ENCODE measurements at regions not wholly inside any gene's neighbourhood (a gene's known extent, or its start where the extent isn't known, plus 50 kb on each side); places are given as distances from the start of the nearest gene placed in this dataset.
A peak's percentile ranks its signal among the peaks of the same experiment; 100 is the strongest.

DNA sequence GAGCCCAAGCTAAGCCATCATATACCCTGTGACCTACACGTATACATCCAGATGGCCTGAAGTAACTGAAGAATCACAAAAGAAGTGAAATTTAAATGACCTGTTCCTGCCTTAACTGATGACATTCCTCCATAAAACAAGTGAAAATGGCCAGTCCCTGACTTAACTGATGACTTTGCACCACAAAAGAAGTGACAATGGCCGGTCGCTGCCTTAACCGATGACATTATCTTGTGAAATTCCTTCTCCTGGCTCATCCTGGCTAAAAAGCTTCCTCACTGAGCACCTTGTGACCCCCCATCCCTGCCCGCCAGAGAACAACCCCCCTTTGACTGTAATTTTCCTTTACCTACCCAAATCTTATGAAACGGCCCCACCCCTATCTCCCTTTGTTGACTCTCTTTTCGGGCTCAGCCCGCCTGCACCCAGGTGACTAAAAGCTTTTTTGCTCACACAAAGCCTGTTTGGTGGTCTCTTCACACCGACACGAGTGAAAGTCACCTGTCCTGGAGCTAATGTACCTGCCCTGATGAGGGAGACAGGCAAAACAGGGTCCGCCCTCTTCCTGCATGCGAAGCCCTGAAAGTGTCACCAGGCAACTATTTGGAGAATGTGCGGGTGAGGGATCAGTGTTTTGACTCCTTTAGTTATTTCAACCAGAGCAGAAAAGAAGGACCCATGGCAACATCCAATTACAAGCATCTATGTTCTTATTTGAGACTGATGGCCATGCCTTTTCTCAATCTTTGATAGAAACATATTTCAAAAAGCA is 266.1 kb downstream of the SMARCA2 start:
- H3K9ac ChIP-seq, result no peak overlapping the region
- no peak for TF ChIP-seq Cebpa-rat (IDR thresholded peaks at IDR 0.05)
- H3K4me3 ChIP-seq, result no peak overlapping the region

DNA sequence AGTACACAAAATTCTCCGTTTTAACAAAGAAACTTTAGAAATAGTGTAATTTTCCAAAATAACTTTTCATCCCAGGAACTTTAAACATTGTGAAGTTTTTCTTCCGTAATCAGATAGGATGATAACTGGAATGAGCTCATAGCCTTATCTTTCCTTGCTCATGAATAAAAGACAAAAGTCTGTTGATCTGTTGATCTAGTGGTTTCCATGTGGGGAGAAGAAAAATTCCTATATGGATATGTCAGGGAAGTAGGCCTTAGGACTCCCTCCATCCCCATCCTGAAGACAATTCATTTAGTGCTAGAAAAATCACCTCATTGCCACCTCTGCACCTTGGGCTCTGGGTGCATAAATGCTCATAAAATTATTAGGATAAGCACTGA is 266.6 kb downstream of the SMARCA2 start:
- no peak overlapping the region for H3K9ac ChIP-seq
- H3K27me3 ChIP-seq, result no peaks in the 10 kb centered on the region
- TF ChIP-seq Cebpa-rat (IDR thresholded peaks at IDR 0.05), result no peak
- H3K27ac ChIP-seq, result no peak overlapping the region
- H3K9me3 ChIP-seq, result peaks cover 11% of the 10 kb centered on the region
- H4K20me1 ChIP-seq, result no peaks in the 10 kb centered on the region
- no peak overlapping the region for H3K4me3 ChIP-seq
- peaks cover 41% of the 10 kb centered on the region for H3K4me1 ChIP-seq
- H3K4me2 ChIP-seq, result no peak overlapping the region
- no peaks in the 10 kb centered on the region for H3K36me3 ChIP-seq

More for the DNA sequence above, 266.1 kb downstream of the SMARCA2 start:
- peaks cover 35% of the 10 kb centered on the region for H3K4me1 ChIP-seq
- no peaks in the 10 kb centered on the region for H4K20me1 ChIP-seq
- H3K36me3 ChIP-seq, result no peaks in the 10 kb centered on the region
- no peak overlapping the region for H3K4me2 ChIP-seq
- H3K9me3 ChIP-seq, result peaks cover 17% of the 10 kb centered on the region
- H3K27ac ChIP-seq, result no peak overlapping the region
- H3K27me3 ChIP-seq, result no peaks in the 10 kb centered on the region

DNA sequence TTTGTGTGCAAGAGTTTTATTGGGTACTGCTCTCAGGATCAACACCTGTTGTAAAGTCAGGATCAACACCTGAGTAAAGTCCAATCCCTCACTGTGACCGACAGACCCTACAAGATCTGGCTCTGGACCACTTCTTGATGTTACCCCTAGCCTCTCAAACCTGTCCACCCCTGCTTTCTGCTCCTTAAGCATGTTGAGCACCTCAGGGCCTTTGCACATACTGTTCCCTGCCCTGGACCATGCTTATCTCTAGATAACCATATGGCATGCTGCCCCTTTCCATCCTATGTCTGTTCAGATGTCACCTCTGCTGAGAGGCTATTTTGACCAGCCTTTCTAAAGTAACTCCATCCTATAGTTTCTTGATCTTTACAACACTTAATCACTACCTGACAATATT is 269.6 kb downstream of the SMARCA2 start:
- no peak overlapping the region for H3K9ac ChIP-seq
- H3K9me3 ChIP-seq, result peaks cover 10% of the 10 kb centered on the region
- peak overlapping the region; percentile 45; the same call in 1 of the 2 replicates for H3K27ac ChIP-seq
- no peak for TF ChIP-seq Cebpa-rat (IDR thresholded peaks at IDR 0.05)
- no peaks in the 10 kb centered on the region for H4K20me1 ChIP-seq
- no peaks in the 10 kb centered on the region for H3K36me3 ChIP-seq
- H3K27me3 ChIP-seq, result no peaks in the 10 kb centered on the region
- H3K4me3 ChIP-seq, result no peak overlapping the region
- H3K4me1 ChIP-seq, result peaks cover 70% of the 10 kb centered on the region
- H3K4me2 ChIP-seq, result no peak overlapping the region

DNA sequence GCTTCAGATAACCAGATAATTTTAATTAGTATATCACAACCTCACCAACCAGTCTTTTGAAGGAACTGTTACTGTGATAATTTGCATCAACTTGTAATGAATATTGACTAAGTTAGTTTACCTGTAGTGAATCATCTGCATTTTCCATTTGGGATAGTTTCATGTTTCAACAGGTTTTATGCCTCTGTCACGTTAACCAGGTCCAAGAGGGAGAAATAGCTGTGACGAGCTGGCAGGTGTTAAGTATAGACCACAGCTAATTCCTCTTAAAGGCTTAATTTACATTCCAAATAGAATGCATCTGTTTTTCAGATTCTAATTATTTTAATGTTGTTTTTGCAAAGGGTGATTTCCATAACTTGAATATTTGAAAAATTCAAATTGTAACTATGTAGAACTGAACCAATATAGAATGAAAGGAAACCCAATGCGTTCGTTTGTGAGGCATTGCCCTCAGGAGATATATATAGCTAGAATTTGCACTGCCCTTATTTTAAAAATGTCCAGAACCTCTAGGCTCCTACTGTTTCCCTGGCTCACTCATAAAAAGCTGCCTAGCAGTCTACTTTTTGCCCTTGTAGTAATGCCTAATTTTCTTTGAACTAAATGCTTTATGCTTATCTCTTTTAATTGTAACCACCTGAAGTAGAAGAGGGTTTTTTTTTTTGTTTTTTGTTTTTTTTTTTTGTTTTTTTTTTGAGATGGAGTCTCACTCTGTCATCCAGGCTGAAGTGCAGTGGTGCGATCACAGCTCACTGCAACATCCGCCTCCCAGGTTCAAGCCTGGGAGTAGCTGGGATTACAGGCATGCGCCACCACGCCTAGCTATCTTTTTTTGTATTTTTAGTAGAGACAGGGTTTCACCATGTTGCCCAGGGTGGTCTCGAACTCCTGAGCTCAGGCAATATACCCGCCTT is 270.5 kb downstream of the SMARCA2 start:
- Histone ChIP-seq H3K4me2 (peak overlapping the region; percentile 80), H3K4me1 (peaks cover 79% of the 10 kb centered on the region), H3K27me3 (no peaks in the 10 kb centered on the region), H3K9ac (no peak overlapping the region), H3K9me3 (peaks cover 10% of the 10 kb centered on the region), H3K36me3 (no peaks in the 10 kb centered on the region), H3K27ac (peak overlapping the region; percentile 98), H3K4me3 (no peak overlapping the region), H4K20me1 (no peaks in the 10 kb centered on the region)
- TF ChIP-seq Cebpa-rat (IDR thresholded peaks at IDR 0.05), result no peak

DNA sequence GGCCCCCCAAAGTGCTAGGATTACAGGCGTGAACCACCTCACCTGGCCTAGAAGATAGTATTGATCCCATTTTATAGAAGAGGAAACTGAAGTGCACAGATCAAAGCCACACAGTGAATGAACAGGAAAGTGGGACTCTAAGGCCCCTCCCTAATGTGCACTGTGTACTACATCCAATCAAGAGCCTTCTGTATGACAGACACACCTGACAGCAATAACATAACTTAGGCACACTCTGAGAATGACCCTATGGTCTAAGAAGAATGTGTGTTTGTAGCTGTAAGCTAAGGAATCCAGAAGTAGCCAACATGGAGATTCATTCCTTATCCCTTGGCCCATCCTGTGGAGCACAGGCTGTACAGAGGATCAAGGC is 271.2 kb downstream of the SMARCA2 start:
- no peak overlapping the region for H3K4me3 ChIP-seq
- no peaks in the 10 kb centered on the region for H3K27me3 ChIP-seq
- peak overlapping the region; percentile 80 for H3K4me2 ChIP-seq
- H3K27ac ChIP-seq, result peak overlapping the region; percentile 98
- H3K9me3 ChIP-seq, result peaks cover 7% of the 10 kb centered on the region
- no peaks in the 10 kb centered on the region for H4K20me1 ChIP-seq
- H3K4me1 ChIP-seq, result peaks cover 86% of the 10 kb centered on the region
- TF ChIP-seq Cebpa-rat (IDR thresholded peaks at IDR 0.05), result no peak
- no peak overlapping the region for H3K9ac ChIP-seq
- no peaks in the 10 kb centered on the region for H3K36me3 ChIP-seq

DNA sequence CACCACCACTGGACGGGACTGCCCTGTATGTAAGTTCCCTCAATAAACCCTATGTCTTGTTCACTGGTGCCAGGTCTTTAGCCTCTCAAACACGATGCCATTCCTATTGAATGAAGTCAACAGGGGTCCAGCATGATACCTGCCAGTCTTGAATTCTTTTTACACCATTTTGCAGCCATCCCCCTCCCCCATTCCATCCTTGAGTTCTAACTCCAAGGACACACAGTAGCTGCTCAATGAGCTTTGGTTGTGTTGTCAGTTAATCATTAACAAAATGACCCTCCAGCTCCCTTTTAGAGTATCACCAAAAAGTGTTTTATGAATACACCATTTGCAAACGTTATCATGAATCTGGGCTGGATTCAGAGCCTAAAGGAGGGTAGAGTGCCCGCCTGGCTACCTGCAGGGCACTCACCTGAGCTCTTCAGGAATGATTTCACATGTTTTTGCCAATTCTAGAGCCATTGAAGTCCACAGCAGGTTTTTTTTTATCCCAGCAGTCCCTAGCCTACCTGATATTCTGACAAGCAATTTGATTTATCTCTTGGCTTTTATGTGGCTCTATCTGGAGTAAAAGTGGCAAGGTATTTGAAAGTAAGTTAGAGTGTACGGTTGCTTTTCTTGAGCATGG is 271.8 kb downstream of the SMARCA2 start:
- peak overlapping the region; percentile 80 for H3K4me2 ChIP-seq

DNA sequence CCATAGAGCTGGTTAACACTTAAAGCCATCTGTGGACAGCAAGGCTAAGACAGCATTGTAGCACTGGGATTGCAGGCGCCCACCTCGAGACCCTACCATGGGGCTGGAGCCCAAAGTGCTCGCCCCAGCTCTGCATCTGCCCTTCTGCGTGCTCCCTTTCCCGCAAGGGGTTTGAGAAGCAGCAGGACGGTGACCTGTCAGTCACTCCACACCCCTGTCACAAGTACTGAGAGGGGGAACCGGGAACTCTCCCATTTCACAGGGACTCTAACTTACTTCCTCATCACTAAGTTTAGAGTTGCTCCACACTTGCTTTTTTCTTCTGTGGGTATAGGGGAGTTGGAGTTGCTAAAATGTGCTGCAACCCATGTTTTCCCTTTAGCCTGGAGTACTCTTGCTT is 273.2 kb downstream of the SMARCA2 start:
- TF ChIP-seq Cebpa-rat (IDR thresholded peaks at IDR 0.05), result no peak
- peak overlapping the region; percentile 98 for H3K27ac ChIP-seq

More for the DNA sequence above, 271.8 kb downstream of the SMARCA2 start:
- TF ChIP-seq Cebpa-rat (IDR thresholded peaks at IDR 0.05), result no peak
- no peaks in the 10 kb centered on the region for H3K36me3 ChIP-seq
- H3K4me3 ChIP-seq, result no peak overlapping the region
- no peaks in the 10 kb centered on the region for H4K20me1 ChIP-seq
- no peaks in the 10 kb centered on the region for H3K27me3 ChIP-seq
- peaks cover 92% of the 10 kb centered on the region for H3K4me1 ChIP-seq
- peak overlapping the region; percentile 45; the same call in 1 of the 2 replicates for H3K9ac ChIP-seq
- peaks cover under 1% of the 10 kb centered on the region; the same call in 1 of the 2 replicates for H3K9me3 ChIP-seq
- H3K27ac ChIP-seq, result peak overlapping the region; percentile 98

DNA sequence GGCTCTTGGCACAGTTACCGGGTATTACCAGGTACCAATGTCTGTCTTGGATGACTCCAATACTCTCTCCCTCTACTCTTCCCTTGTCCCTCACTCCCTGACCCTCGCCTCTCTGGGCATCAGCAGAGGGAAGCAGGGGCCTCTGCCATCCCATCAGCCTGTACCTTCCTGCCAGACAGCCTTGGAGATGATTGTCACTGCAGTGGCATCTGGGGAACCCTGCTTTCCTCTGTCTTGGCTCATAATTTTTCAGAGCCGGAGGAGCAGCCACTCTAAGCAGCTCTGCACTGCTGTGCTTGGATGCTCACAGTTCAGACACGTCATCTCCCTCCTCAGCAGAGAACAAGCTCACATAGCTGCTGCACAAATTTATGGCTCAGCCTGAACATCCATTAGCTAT is 274.1 kb downstream of the SMARCA2 start:
- Histone ChIP-seq H3K9me3 (no peaks in the 10 kb centered on the region), H3K27ac (peak overlapping the region; percentile 98), H3K4me3 (0 out of 2 replicates have a peak overlapping the region, but pooled peaks have one; percentile 5), H3K4me2 (peak overlapping the region; percentile 80), H3K9ac (peak overlapping the region; percentile 79), H3K4me1 (peaks cover 98% of the 10 kb centered on the region), H3K36me3 (no peaks in the 10 kb centered on the region), H3K27me3 (no peaks in the 10 kb centered on the region), H4K20me1 (no peaks in the 10 kb centered on the region)
- TF ChIP-seq Cebpa-rat (IDR thresholded peaks at IDR 0.05), result no peak

More for the DNA sequence above, 273.2 kb downstream of the SMARCA2 start:
- Histone ChIP-seq H3K9me3 (no peaks in the 10 kb centered on the region), H3K36me3 (no peaks in the 10 kb centered on the region), H3K4me3 (no peak overlapping the region), H3K9ac (no peak overlapping the region; the same call in 1 of the 2 replicates), H3K4me2 (peak overlapping the region; percentile 80), H4K20me1 (no peaks in the 10 kb centered on the region), H3K27me3 (no peaks in the 10 kb centered on the region), H3K4me1 (peaks cover 98% of the 10 kb centered on the region)

DNA sequence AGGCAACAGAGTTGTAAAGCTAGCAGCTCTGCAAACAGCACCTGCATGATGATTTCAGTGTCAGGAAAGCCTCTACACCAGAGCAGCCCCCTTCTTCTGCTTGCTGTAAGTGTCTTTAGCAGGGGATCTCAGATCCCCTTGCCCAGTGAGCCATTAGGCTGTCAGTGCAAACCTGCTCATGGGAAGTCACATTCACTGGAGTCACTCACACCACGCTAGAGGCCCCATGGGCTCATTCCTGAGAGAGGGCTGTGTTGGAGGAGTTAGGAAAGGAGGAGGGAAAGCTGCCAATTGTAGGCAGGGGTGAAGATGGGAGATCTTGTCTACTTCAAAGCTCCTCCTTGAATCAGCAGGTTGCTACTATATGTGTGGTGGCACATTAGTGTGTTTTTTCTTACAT is 275.2 kb downstream of the SMARCA2 start:
- H3K9ac ChIP-seq, result peak overlapping the region; percentile 78; the same call in 1 of the 2 replicates
- peaks cover 2% of the 10 kb centered on the region for H3K36me3 ChIP-seq
- peak overlapping the region; percentile 98 for H3K27ac ChIP-seq
- H3K27me3 ChIP-seq, result no peaks in the 10 kb centered on the region
- H3K4me3 ChIP-seq, result no peak overlapping the region
- H3K9me3 ChIP-seq, result peaks cover 5% of the 10 kb centered on the region
- H3K4me1 ChIP-seq, result peaks cover 98% of the 10 kb centered on the region
- peak overlapping the region; percentile 80 for H3K4me2 ChIP-seq
- no peak for TF ChIP-seq Cebpa-rat (IDR thresholded peaks at IDR 0.05)
- no peaks in the 10 kb centered on the region for H4K20me1 ChIP-seq
